ENCODE measurements at regions not wholly inside any gene's neighbourhood (a gene's known extent, or its start where the extent isn't known, plus 50 kb on each side); places are given as distances from the start of the nearest gene placed in this dataset.
"Not testable (repeated sequence)": the region's sequence is repeated elsewhere in the genome, so short reads cannot be mapped to it uniquely, and the experiment has no call there.

- no peak for DNase-seq
Measured at GRCh38 chr3:6743067-6743720, 117.7 kb upstream of the GRM7 start.

DNA sequence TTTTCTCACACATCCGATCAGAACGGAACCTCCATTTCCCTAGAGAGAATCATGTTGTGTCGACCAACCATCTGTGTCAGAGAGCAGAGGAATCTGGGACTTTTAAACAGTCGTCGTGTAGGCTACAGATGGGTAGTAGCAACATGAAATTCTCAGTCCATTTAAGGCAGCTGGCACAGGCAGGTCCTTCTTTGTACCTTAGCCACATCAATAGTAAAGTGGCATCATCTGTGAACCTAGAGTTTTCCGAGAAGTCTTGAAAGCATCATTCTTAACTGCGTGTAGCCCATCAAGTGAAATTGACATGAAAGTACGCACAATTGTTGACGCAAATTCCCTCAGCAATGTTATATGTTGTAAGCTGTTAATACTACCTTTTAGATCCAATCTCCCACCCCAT, 114.5 kb upstream of the GRM7 start:
- DNase-seq = no peak

- DNase-seq = no peak
Measured at GRCh38 chr3:6747017-6747416, 113.9 kb upstream of the GRM7 start.

- no peak for DNase-seq
Measured at GRCh38 chr3:6750782-6751181, 110.1 kb upstream of the GRM7 start.

DNA sequence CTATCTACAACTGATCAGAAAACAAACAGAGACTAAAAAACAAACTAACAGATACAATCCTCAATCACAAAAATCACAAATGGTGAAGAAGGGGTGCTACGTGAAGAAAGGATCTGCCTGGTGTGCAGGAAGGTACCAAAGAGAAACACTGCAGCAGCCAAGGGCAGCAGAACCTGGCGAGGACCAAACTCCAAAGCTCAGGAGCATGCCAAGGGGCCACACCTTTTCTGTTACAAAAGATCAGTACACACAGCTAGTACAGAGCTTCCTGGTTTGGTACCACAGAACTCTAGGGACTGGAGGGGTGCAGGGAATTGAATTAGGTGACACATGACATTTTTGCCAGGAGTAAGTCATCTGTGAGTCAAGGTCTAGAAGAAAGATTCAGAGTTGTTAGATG, 107.4 kb upstream of the GRM7 start:
- no peak for DNase-seq

- DNase-seq = not testable (repeated sequence)
Measured at GRCh38 chr3:6769532-6770396, 91.2 kb upstream of the GRM7 start.

GRCh38 chr3:6770397-6770690, 90.6 kb upstream of the GRM7 start:
- DNase-seq = no peak

- no peak for DNase-seq
Measured at GRCh38 chr3:6771171-6771570, 89.7 kb upstream of the GRM7 start.

DNA sequence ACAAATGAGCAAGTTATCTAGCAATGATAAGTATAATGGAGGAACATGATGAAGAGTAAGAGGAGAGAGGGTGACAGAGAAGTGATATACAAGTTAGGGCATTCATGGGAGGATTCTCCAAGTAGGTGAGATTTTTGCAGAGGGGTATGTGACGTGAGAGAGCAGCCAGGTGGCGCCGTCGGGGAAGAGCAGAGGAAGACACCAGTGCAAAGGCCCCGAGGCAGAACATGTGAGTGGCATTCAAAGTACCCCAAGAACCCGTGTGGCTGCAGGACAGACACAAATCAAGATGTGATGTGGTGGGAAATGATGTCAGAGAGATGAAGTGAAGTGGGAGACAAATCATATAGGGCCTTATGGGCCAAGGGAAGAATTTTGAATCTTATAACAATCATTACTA, 81.8 kb upstream of the GRM7 start:
- DNase-seq = no peak

GRCh38 chr3:6781092-6781491, 79.8 kb upstream of the GRM7 start:
- DNase-seq = no peak

- DNase-seq = no peak
Measured at GRCh38 chr3:6785726-6786125, 75.2 kb upstream of the GRM7 start.

GRCh38 chr3:6791161-6791560, 69.8 kb upstream of the GRM7 start:
- DNase-seq = no peak

- DNase-seq = no peak
Measured at GRCh38 chr3:6799264-6799915, 61.5 kb upstream of the GRM7 start.

- no peak for DNase-seq
Measured at GRCh38 chr3:6803619-6804018, 57.3 kb upstream of the GRM7 start.

- no peak for DNase-seq
Measured at GRCh38 chr3:6805236-6805635, 55.7 kb upstream of the GRM7 start.

- DNase-seq = no peak
Measured at GRCh38 chr3:6806991-6807390, 53.9 kb upstream of the GRM7 start.

- DNase-seq = no peak
Measured at GRCh38 chr3:6807967-6808588, 52.8 kb upstream of the GRM7 start.

- DNase-seq = no peak
Measured at GRCh38 chr3:6809349-6809748, 51.6 kb upstream of the GRM7 start.
